ENCODE measurements at regions not wholly inside any gene's neighbourhood (a gene's known extent, or its start where the extent isn't known, plus 50 kb on each side); places are given as distances from the start of the nearest gene placed in this dataset.

GRCh38 chr16:50469744-50470321, 78.4 kb upstream of the NKD1 start:
- no peak for FAIRE-seq

GRCh38 chr16:50469121-50469743, 79.0 kb upstream of the NKD1 start:
- DNase-seq (ENCODE audit: low spot score): no peak
- FAIRE-seq: no peak

More at GRCh38 chr16:50469744-50470321, 78.4 kb upstream of the NKD1 start:
- DNase-seq (ENCODE audit: low spot score): no peak

GRCh38 chr16:50468749-50469078, 79.5 kb upstream of the NKD1 start:
- FAIRE-seq (no peak), DNase-seq (ENCODE audit: low spot score) (no peak)

GRCh38 chr16:50467943-50468748, 80.0 kb upstream of the NKD1 start:
- no peak for FAIRE-seq

GRCh38 chr16:50467559-50467942, 80.6 kb upstream of the NKD1 start:
- DNase-seq (ENCODE audit: low spot score) (no peak), FAIRE-seq (no peak)

More at GRCh38 chr16:50467943-50468748, 80.0 kb upstream of the NKD1 start:
- no peak for DNase-seq (ENCODE audit: low spot score)

GRCh38 chr16:50466170-50466569, 82.0 kb upstream of the NKD1 start:
- DNase-seq (ENCODE audit: low spot score) (no peak), FAIRE-seq (no peak)

GRCh38 chr16:50464325-50465290, 83.6 kb upstream of the NKD1 start:
- FAIRE-seq: no peak
- DNase-seq (ENCODE audit: low spot score): no peak

GRCh38 chr16:50463581-50464324, 84.4 kb upstream of the NKD1 start:
- FAIRE-seq (no peak), DNase-seq (ENCODE audit: low spot score) (no peak)

GRCh38 chr16:50462793-50463507, 85.2 kb upstream of the NKD1 start:
- FAIRE-seq: no peak
- DNase-seq (ENCODE audit: low spot score): no peak

GRCh38 chr16:50461400-50461760, 86.8 kb upstream of the NKD1 start:
- FAIRE-seq (no peak), DNase-seq (ENCODE audit: low spot score) (no peak)

- FAIRE-seq (no peak), DNase-seq (ENCODE audit: low spot score) (no peak)
Observed at GRCh38 chr16:50460538-50461399, 87.4 kb upstream of the NKD1 start.

- no peak for DNase-seq (ENCODE audit: low spot score)
- no peak for FAIRE-seq
Observed at GRCh38 chr16:50459496-50460080, 88.6 kb upstream of the NKD1 start.

- DNase-seq (ENCODE audit: low spot score) (no peak), FAIRE-seq (no peak)
Observed at GRCh38 chr16:50458667-50459495, 89.3 kb upstream of the NKD1 start.

- FAIRE-seq (no peak), DNase-seq (ENCODE audit: low spot score) (no peak)
Observed at GRCh38 chr16:50457979-50458491, 89.2 kb upstream of the BRD7 start.

- FAIRE-seq (no peak), DNase-seq (ENCODE audit: low spot score) (no peak)
Observed at GRCh38 chr16:50457423-50457822, 88.6 kb upstream of the BRD7 start.

GRCh38 chr16:50455288-50455845, 86.6 kb upstream of the BRD7 start:
- no peak for FAIRE-seq
- DNase-seq (ENCODE audit: low spot score): no peak

- DNase-seq (ENCODE audit: low spot score) (no peak), FAIRE-seq (no peak)
Observed at GRCh38 chr16:50453446-50453845, 84.7 kb upstream of the BRD7 start.
